Fibroblast of skin of left biceps (primary cell): ENCODE measurements at regions not wholly inside any gene's neighbourhood (a gene's known extent, or its start where the extent isn't known, plus 50 kb on each side); places are given as distances from the start of the nearest gene placed in this dataset.
"Not testable (repeated sequence)": the region's sequence is repeated elsewhere in the genome, so short reads cannot be mapped to it uniquely, and the experiment has no call there.

Experiments used
- DNase-seq, 2 experiments: peaks; one replicate each; pipeline ENCODE4 v3.0.0-alpha.2; 2013; ENCODE audit warnings: low read depth in 2 of 2

GRCh38 chr6:4503700-4504099 lies 272.5 kb upstream of the CDYL start:
- no peak for DNase-seq

- no peak for DNase-seq
These were observed 279.9 kb upstream of the CDYL start for GRCh38 chr6:4496284-4496683.

- DNase-seq = no peak
These were observed 284.5 kb upstream of the CDYL start for GRCh38 chr6:4491501-4492260.

GRCh38 chr6:4489538-4489937 lies 286.7 kb upstream of the CDYL start:
- no peak for DNase-seq

GRCh38 chr6:4488389-4488788 lies 287.8 kb upstream of the CDYL start:
- no peak for DNase-seq

GRCh38 chr6:4487538-4487937 lies 288.7 kb upstream of the CDYL start:
- no peak for DNase-seq

GRCh38 chr6:4486568-4487315 lies 289.5 kb upstream of the CDYL start:
- DNase-seq = no peak

- DNase-seq = no peak
These were observed 290.5 kb upstream of the CDYL start for GRCh38 chr6:4485735-4486134.

GRCh38 chr6:4482461-4482860 lies 293.7 kb upstream of the CDYL start:
- no peak for DNase-seq

GRCh38 chr6:4480788-4481735 lies 295.1 kb upstream of the CDYL start:
- no peak for DNase-seq

- no peak for DNase-seq
These were observed 298.1 kb upstream of the CDYL start for GRCh38 chr6:4478098-4478497.

GRCh38 chr6:4474810-4475209 lies 301.4 kb upstream of the CDYL start:
- DNase-seq = no peak

- no peak for DNase-seq
These were observed 303.1 kb upstream of the CDYL start for GRCh38 chr6:4472969-4473642.

GRCh38 chr6:4472222-4472621 lies 304.0 kb upstream of the CDYL start:
- no peak for DNase-seq

- DNase-seq = not testable (repeated sequence)
These were observed 304.7 kb upstream of the CDYL start for GRCh38 chr6:4471515-4471914.

- DNase-seq = no peak
These were observed 305.4 kb upstream of the CDYL start for GRCh38 chr6:4470698-4471210.

- DNase-seq = no peak
These were observed 309.3 kb upstream of the CDYL start for GRCh38 chr6:4466769-4467480.

- no peak for DNase-seq
These were observed 309.9 kb upstream of the CDYL start for GRCh38 chr6:4466261-4466660.

- no peak for DNase-seq
These were observed 311.6 kb upstream of the CDYL start for GRCh38 chr6:4464638-4465037.

GRCh38 chr6:4463236-4463635 lies 313.0 kb upstream of the CDYL start:
- DNase-seq = no peak
